ENCODE measurements at regions not wholly inside any gene's neighbourhood (a gene's known extent, or its start where the extent isn't known, plus 50 kb on each side); places are given as distances from the start of the nearest gene placed in this dataset.
"Not testable (repeated sequence)": the region's sequence is repeated elsewhere in the genome, so short reads cannot be mapped to it uniquely, and the experiment has no call there.

DNA sequence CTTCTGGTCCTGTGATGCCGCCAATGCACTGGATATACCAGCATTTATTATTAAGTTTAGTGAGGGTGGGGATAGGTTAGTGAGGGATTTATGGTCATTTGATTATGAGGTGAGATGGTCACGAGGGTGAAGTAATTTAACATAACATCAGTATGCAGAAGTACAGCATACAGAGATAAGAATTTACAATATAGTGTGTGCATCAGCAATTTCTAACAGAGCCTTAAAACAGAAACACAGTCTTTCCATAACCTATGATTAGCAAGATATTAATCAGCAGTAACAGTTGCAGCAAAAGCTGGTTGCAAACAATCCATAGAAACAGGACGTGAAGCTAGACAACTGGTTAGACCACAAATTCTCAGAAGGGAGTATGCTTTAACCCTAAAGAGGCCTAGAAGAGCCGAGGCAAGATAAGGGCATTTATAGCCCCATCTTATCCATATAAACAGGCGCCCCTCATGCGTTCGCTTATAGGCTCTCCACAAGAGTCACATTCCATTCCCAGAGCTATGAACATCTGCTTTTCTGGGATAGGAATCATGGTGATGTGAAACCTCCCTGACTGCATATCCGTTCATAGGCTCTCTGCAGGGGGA, 139.8 kb downstream of the OR13A1 start:
- H3K4me1 Mint-ChIP-seq (ENCODE audit: low read depth); H3K4me3 Mint-ChIP-seq; H3K9me3 Mint-ChIP-seq (ENCODE audit: insufficient read depth); DNase-seq; H3K36me3 Mint-ChIP-seq (ENCODE audit: low read depth); ATAC-seq; CTCF ChIA-PET; POLR2A ChIA-PET; H3K27ac Mint-ChIP-seq: not testable (repeated sequence)
- peaks cover 11% of the 10 kb centered on the region for H3K27me3 Mint-ChIP-seq (ENCODE audit: low read depth)

- H3K4me3 Mint-ChIP-seq = no peak overlapping the region
- no peak overlapping the region for H3K27ac Mint-ChIP-seq
- H3K9me3 Mint-ChIP-seq (ENCODE audit: insufficient read depth) = no peaks in the 10 kb centered on the region
- ATAC-seq (no peak), DNase-seq (no peak)
- H3K36me3 Mint-ChIP-seq (ENCODE audit: low read depth) = no peaks in the 10 kb centered on the region
- ChIA-PET POLR2A (no interaction called here), CTCF (no interaction called here)
- peaks cover 2% of the 10 kb centered on the region for H3K27me3 Mint-ChIP-seq (ENCODE audit: low read depth)
- H3K4me1 Mint-ChIP-seq (ENCODE audit: low read depth) = no peaks in the 10 kb centered on the region
Measured at GRCh38 chr10:45179691-45180090, 135.7 kb downstream of the OR13A1 start.

DNA sequence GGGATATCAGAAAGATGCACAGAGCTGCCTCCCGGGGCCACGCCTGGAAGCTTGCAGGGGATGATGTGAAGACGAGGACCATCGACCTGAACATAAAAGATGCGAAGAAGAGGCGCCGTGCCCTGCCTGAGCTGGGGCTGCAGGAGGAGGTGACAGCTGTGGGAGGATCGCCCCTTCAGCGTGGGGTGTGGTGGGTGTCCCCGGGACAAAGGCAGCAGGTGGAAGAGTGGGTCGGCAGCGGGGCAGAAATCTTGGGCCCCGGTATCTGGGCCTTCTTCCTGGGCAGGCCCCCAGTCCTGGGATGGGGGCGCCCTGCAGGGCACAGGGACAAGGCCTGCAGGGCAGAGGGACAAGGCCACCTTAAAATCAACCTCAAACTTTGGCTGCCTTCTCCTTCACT, 134.9 kb downstream of the OR13A1 start:
- Mint-ChIP-seq H3K9me3 (ENCODE audit: insufficient read depth) (no peaks in the 10 kb centered on the region), H3K36me3 (ENCODE audit: low read depth) (no peaks in the 10 kb centered on the region), H3K27me3 (ENCODE audit: low read depth) (peaks cover under 1% of the 10 kb centered on the region), H3K4me1 (ENCODE audit: low read depth) (no peaks in the 10 kb centered on the region), H3K27ac (no peak overlapping the region), H3K4me3 (no peak overlapping the region)
- ChIA-PET CTCF (no interaction called here), POLR2A (no interaction called here)
- no peak for DNase-seq
- ATAC-seq = no peak

DNA sequence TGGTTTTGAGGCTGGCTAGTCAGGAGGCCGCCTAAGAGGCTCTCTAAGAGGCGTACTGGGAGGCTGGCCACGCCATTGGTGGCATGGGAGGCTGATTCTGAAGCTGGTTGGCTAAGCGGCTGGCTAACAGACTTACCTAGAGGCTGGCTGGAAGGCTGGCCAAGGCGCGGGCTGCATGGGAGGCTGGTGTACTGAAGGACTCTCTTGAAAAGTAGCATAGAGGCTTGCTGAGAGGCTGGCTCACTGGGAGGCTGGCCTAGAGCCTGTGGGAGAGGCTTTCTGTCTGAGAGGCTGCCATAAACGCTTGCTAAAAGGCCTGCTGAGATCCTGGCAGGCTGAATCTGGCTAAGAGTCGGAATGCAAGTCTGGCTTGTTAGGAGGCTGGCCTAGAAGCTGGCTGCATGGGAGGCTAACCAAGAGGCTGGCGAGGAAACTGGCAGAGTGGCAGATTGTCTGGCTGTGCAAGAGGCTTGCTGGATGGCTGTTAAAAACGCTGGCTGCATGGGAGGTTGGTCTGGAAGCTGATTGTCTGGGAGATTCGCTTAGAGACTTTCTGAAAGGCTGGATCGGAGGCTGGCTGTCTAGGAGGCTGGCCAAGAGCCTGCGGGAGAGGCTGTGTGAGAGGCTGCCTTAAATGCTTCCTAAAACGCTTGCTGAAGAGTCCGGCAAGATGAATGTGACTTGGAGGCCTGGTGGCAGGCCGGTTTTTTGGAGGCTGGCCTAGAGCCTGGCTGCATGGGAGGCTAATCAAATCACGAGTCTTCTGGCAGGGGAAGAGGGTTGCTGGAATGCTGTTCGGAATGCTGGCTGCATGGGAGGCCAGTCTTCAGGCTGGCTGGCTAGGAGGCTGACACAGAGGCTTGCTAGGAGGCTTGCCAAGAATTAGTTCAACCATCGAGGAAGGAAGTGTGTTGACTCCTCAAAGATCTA, 134.2 kb downstream of the OR13A1 start:
- H3K36me3 Mint-ChIP-seq (ENCODE audit: low read depth) = no peaks in the 10 kb centered on the region
- DNase-seq (no peak), ATAC-seq (no peak)
- H3K4me1 Mint-ChIP-seq (ENCODE audit: low read depth) = no peaks in the 10 kb centered on the region
- POLR2A ChIA-PET = no interaction called here
- no peaks in the 10 kb centered on the region for H3K9me3 Mint-ChIP-seq (ENCODE audit: insufficient read depth)
- H3K4me3 Mint-ChIP-seq = no peak overlapping the region
- no peak overlapping the region for H3K27ac Mint-ChIP-seq
- no peaks in the 10 kb centered on the region for H3K27me3 Mint-ChIP-seq (ENCODE audit: low read depth)
- CTCF ChIA-PET = no interaction called here

DNA sequence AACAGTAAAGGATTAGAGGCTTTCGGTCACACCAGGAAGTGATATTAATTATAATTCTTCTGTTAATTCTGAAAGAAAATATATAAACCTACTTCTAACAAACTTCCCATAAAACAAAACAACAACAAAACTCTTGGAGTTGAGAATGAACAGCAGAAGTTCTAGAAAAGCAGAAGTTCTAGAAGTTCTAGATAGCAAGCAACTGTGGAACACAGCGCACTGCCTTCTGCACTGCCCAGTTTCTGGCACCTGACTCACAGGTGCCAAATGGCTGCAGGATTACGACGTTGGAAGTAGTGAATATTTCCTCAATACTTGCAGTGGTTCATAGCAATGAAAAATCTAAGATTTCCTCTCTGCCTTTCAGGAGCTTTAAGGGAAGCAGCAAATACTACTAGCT, 132.2 kb downstream of the OR13A1 start:
- Mint-ChIP-seq H3K4me3 (no peak overlapping the region), H3K36me3 (ENCODE audit: low read depth) (no peaks in the 10 kb centered on the region), H3K27me3 (ENCODE audit: low read depth) (peaks cover under 1% of the 10 kb centered on the region), H3K4me1 (ENCODE audit: low read depth) (no peaks in the 10 kb centered on the region), H3K27ac (no peak overlapping the region), H3K9me3 (ENCODE audit: insufficient read depth) (no peaks in the 10 kb centered on the region)
- ChIA-PET POLR2A (no interaction called here), CTCF (no interaction called here)
- ATAC-seq (no peak), DNase-seq (no peak)

DNA sequence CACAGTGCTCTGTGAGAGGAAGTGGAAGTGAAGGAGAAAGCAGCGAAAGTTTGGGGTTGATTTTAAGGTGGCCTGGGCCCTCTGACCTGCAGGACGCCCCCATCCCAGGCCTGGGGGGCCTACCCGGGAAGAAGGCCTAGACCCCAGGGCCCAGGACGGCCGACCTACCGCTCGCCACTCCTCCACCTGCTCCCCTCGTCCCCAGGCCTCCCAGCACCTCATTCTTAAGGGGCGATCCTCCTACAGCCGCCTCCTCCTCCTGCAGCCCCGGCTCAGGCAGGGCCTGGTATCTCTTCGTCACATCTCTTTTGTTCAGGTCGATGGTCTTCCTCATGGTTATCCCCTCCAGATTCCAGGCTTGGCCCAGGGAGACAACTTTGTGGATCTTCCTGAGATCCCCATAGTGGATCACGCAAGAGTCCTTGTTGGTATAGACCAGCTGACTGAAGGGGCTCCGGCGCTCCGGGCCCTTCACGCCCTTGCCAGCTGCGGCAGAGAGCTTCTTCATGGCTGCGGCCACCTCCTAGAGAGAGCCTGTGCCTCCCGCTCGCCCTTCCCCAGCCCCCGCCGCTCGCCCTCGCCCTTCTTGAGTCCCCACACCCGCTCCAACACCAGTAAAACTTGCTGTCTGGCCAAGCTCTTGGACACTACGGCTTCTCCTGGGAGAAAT, 117.5 kb downstream of the OR13A1 start:
- CTCF ChIA-PET = no interaction called here
- H3K36me3 Mint-ChIP-seq (ENCODE audit: low read depth) = no peaks in the 10 kb centered on the region
- H3K27me3 Mint-ChIP-seq (ENCODE audit: low read depth) = peaks cover 4% of the 10 kb centered on the region
- no peaks in the 10 kb centered on the region for H3K4me1 Mint-ChIP-seq (ENCODE audit: low read depth)
- ATAC-seq (no peak), DNase-seq (no peak)
- no peaks in the 10 kb centered on the region for H3K9me3 Mint-ChIP-seq (ENCODE audit: insufficient read depth)
- POLR2A ChIA-PET = no interaction called here
- H3K4me3 Mint-ChIP-seq = no peak overlapping the region
- H3K27ac Mint-ChIP-seq = no peak overlapping the region

- Mint-ChIP-seq H3K4me1 (ENCODE audit: low read depth) (no peaks in the 10 kb centered on the region), H3K9me3 (ENCODE audit: insufficient read depth) (no peaks in the 10 kb centered on the region), H3K27me3 (ENCODE audit: low read depth) (peaks cover 5% of the 10 kb centered on the region), H3K36me3 (ENCODE audit: low read depth) (no peaks in the 10 kb centered on the region), H3K4me3 (no peak overlapping the region), H3K27ac (no peak overlapping the region)
- DNase-seq = no peak
- no peak for ATAC-seq
- POLR2A ChIA-PET = no interaction called here
- CTCF ChIA-PET = no interaction called here
Measured at GRCh38 chr10:45198486-45199204, 116.8 kb downstream of the OR13A1 start.

GRCh38 chr10:45199205-45199740, 116.1 kb downstream of the OR13A1 start:
- POLR2A ChIA-PET = no interaction called here
- DNase-seq (no peak), ATAC-seq (no peak)
- Mint-ChIP-seq H3K27me3 (ENCODE audit: low read depth) (peaks cover 5% of the 10 kb centered on the region), H3K4me1 (ENCODE audit: low read depth) (no peaks in the 10 kb centered on the region), H3K36me3 (ENCODE audit: low read depth) (no peaks in the 10 kb centered on the region), H3K9me3 (ENCODE audit: insufficient read depth) (no peaks in the 10 kb centered on the region), H3K4me3 (no peak overlapping the region), H3K27ac (no peak overlapping the region)
- CTCF ChIA-PET = no interaction called here

- CTCF ChIA-PET = no interaction called here
- DNase-seq (no peak), ATAC-seq (no peak)
- Mint-ChIP-seq H3K9me3 (ENCODE audit: insufficient read depth) (no peaks in the 10 kb centered on the region), H3K4me1 (ENCODE audit: low read depth) (no peaks in the 10 kb centered on the region), H3K27me3 (ENCODE audit: low read depth) (peaks cover 5% of the 10 kb centered on the region), H3K4me3 (no peak overlapping the region), H3K27ac (no peak overlapping the region), H3K36me3 (ENCODE audit: low read depth) (no peaks in the 10 kb centered on the region)
- POLR2A ChIA-PET = no interaction called here
Measured at GRCh38 chr10:45201271-45201670, 114.1 kb downstream of the OR13A1 start.

DNA sequence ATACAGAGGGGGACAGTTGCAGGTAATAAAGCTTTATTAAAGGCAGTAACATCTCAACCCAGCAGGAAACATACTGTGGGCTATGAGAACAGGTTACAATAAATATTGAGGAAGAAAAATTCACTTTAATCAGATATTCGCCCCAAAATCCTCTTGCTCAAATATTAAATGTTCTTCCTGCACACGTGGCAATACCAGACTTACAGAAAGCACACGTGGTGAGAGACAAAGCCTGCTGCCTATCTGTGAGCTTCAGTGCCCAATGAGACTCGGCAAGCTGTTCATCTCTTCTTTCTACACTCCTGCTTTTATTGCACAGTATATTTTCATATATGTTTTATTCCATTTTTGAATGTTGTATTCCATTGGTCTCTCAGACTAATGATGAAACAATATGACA, 113.2 kb downstream of the OR13A1 start:
- DNase-seq (no peak), ATAC-seq (no peak)
- H3K27ac Mint-ChIP-seq = no peak overlapping the region
- peaks cover 5% of the 10 kb centered on the region for H3K27me3 Mint-ChIP-seq (ENCODE audit: low read depth)
- no peaks in the 10 kb centered on the region for H3K36me3 Mint-ChIP-seq (ENCODE audit: low read depth)
- H3K9me3 Mint-ChIP-seq (ENCODE audit: insufficient read depth) = no peaks in the 10 kb centered on the region
- H3K4me3 Mint-ChIP-seq = no peak overlapping the region
- H3K4me1 Mint-ChIP-seq (ENCODE audit: low read depth) = no peaks in the 10 kb centered on the region
- CTCF ChIA-PET = no interaction called here
- POLR2A ChIA-PET = no interaction called here

GRCh38 chr10:45204954-45205775, 110.2 kb downstream of the OR13A1 start:
- no peak for ATAC-seq
- POLR2A ChIA-PET = no interaction called here

More at GRCh38 chr10:45204954-45205775, 110.2 kb downstream of the OR13A1 start:
- no peaks in the 10 kb centered on the region for H3K9me3 Mint-ChIP-seq (ENCODE audit: insufficient read depth)
- H3K27me3 Mint-ChIP-seq (ENCODE audit: low read depth) = peaks cover 12% of the 10 kb centered on the region
- H3K4me3 Mint-ChIP-seq = no peak overlapping the region
- no peaks in the 10 kb centered on the region for H3K4me1 Mint-ChIP-seq (ENCODE audit: low read depth)
- H3K27ac Mint-ChIP-seq = no peak overlapping the region
- H3K36me3 Mint-ChIP-seq (ENCODE audit: low read depth) = no peaks in the 10 kb centered on the region
- DNase-seq = no peak
- CTCF ChIA-PET = interaction anchor here (1.4 kb wide), 1 partner anchor 30 kb away, joined by 3 read pairs; no protein-coding TSS in a partner anchor
